Gastroesophageal sphincter (tissue), 4 donors: ENCODE measurements at regions not wholly inside any gene's neighbourhood (a gene's known extent, or its start where the extent isn't known, plus 50 kb on each side); places are given as distances from the start of the nearest gene placed in this dataset.

Source experiments
- ATAC-seq: fragments of 150-250 bp; one replicate; pipeline ENCODE4 v1.9.1; 2016; ENCODE audit warnings: mild to moderate bottlenecking, moderate library complexity
- H3K27ac ChIP-seq, 4 donors: fragments of 200-600 bp; sonication (generic) in 3 of 4; 1 replicate in 3 of 4; 2 replicates in 1 of 4; pipeline ENCODE4 v1.5.1; 2016 to 2019
- H3K27me3 ChIP-seq: fragments of 200-600 bp; sonication (generic); one replicate; pipeline ENCODE4 v1.5.1; 2019
- H3K36me3 ChIP-seq, 2 donors: fragments of 200-600 bp; sonication (generic); one replicate each; pipeline ENCODE4 v1.5.1; 2019; ENCODE audit warnings: control low read depth in 1 of 2
- H3K4me1 ChIP-seq, 3 donors: fragments of 200-600 bp; sonication (generic); 1 replicate in 2 of 3; 2 replicates in 1 of 3; pipeline ENCODE4 v1.5.1; 2016 to 2019; ENCODE audit warnings: control low read depth in 2 of 3
- H3K4me3 ChIP-seq, 2 donors: fragments of 200-600 bp; sonication (generic); one replicate each; pipeline ENCODE4 v1.5.1; 2019; ENCODE audit warnings: mild to moderate bottlenecking in 1 of 2, moderate library complexity in 1 of 2
- H3K9me3 ChIP-seq, 3 donors: fragments of 200-600 bp; sonication (generic); one replicate each; pipeline ENCODE4 v1.5.1; 2017 to 2019; ENCODE audit warnings: control low read depth in 2 of 3
- CTCF ChIP-seq, 4 experiments: fragments of 200-600 bp in 2 of 4; fragments of 450-650 bp in 2 of 4; sonication (generic) in 1 of 4; IDR thresholded peaks; one replicate each; pipeline ENCODE4 v1.5.1; 2017 to 2019; ENCODE audit warnings: antibody characterized with exemption in 4 of 4, mild to moderate bottlenecking in 2 of 4, moderate library complexity in 2 of 4
- EP300 ChIP-seq: sonication (generic); formaldehyde crosslinking; IDR thresholded peaks from one replicate; pipeline ENCODE4 v1.6.1; 2017; ENCODE audit warnings: antibody characterized with exemption, mild to moderate bottlenecking
- POLR2A ChIP-seq, 2 donors: fragments of 450-650 bp; IDR thresholded peaks; one replicate each; pipeline ENCODE4 v1.6.1; 2017; ENCODE audit warnings: antibody characterized with exemption in 2 of 2, mild to moderate bottlenecking in 2 of 2, moderate library complexity in 1 of 2
- POLR2AphosphoS5 ChIP-seq: sonication (generic); formaldehyde crosslinking; IDR thresholded peaks from one replicate; pipeline ENCODE4 v1.6.1; 2017; ENCODE audit warnings: antibody characterized with exemption
- WGBS, 2 donors: methylation state at CpG; one replicate each; pipeline ENCODE4 v1.1.5; 2018; ENCODE audit warnings: low coverage in 1 of 2; 5-methylcytosine and 5-hydroxymethylcytosine counted together

- Histone ChIP-seq H3K27ac (no peak overlapping the region), H3K27me3 (no peaks in the 10 kb centered on the region), H3K4me1 (no peaks in the 10 kb centered on the region), H3K4me3 (no peak overlapping the region), H3K36me3 (no peaks in the 10 kb centered on the region), H3K9me3 (no peaks in the 10 kb centered on the region)
- WGBS, 2 donors, result 50% methylated on average over 1 of the region's 1 CpG
- peak in 1 of 4 experiments; percentile 8 for TF ChIP-seq CTCF (IDR thresholded peaks at IDR 0.05)
- no peak for TF ChIP-seq EP300
- TF ChIP-seq POLR2AphosphoS5, result no peak
- TF ChIP-seq POLR2A (IDR thresholded peaks at IDR 0.05), result no peak
- ATAC-seq, result no peak
These were observed 271.4 kb downstream of the TBX15 start for GRCh38 chr1:118716775-118717174.

- H3K27me3 ChIP-seq, result no peaks in the 10 kb centered on the region
- TF ChIP-seq POLR2A (IDR thresholded peaks at IDR 0.05), result no peak
- TF ChIP-seq POLR2AphosphoS5, result no peak
- TF ChIP-seq CTCF (IDR thresholded peaks at IDR 0.05), result no peak
- no peak for TF ChIP-seq EP300
- no peaks in the 10 kb centered on the region for H3K4me1 ChIP-seq
- no peaks in the 10 kb centered on the region for H3K9me3 ChIP-seq
- H3K4me3 ChIP-seq, result no peak overlapping the region
- ATAC-seq, result no peak
- no peaks in the 10 kb centered on the region for H3K36me3 ChIP-seq
- 36 to 63% methylated on average over 2 of the region's 2 CpGs for WGBS, 2 donors
- H3K27ac ChIP-seq, result no peak overlapping the region
These were observed 276.8 kb downstream of the TBX15 start for GRCh38 chr1:118711356-118711755.

GRCh38 chr1:118698911-118699310, 289.2 kb downstream of the TBX15 start:
- TF ChIP-seq POLR2AphosphoS5 (no peak), POLR2A (IDR thresholded peaks at IDR 0.05) (no peak), EP300 (no peak), CTCF (IDR thresholded peaks at IDR 0.05) (no peak)
- no peak overlapping the region for H3K27ac ChIP-seq
- no peaks in the 10 kb centered on the region for H3K4me1 ChIP-seq
- H3K4me3 ChIP-seq, result no peak overlapping the region
- no peaks in the 10 kb centered on the region for H3K36me3 ChIP-seq
- no peaks in the 10 kb centered on the region for H3K27me3 ChIP-seq
- 32 to 43% methylated on average over 1 to 2 of the region's 2 CpGs for WGBS, 2 donors
- no peak for ATAC-seq
- H3K9me3 ChIP-seq, result peaks cover 0 to 17% (median 0%) of the 10 kb centered on the region in 3 donors

- Histone ChIP-seq H3K4me1 (no peaks in the 10 kb centered on the region), H3K9me3 (peaks cover 0 to 12% (median 0%) of the 10 kb centered on the region in 3 donors), H3K27me3 (no peaks in the 10 kb centered on the region), H3K27ac (no peak overlapping the region), H3K36me3 (no peaks in the 10 kb centered on the region), H3K4me3 (no peak overlapping the region)
- no peak for ATAC-seq
- no peak for TF ChIP-seq POLR2AphosphoS5
- TF ChIP-seq POLR2A (IDR thresholded peaks at IDR 0.05), result no peak
- TF ChIP-seq CTCF (IDR thresholded peaks at IDR 0.05), result no peak
- no peak for TF ChIP-seq EP300
- WGBS, 2 donors, result 14 to 44% methylated on average over 1 of the region's 1 CpG
These were observed 296.0 kb downstream of the TBX15 start for GRCh38 chr1:118692143-118692542.

- WGBS, 2 donors, result 54 to 55% methylated on average over 2 of the region's 2 CpGs
- no peak overlapping the region for H3K4me3 ChIP-seq
- no peak for ATAC-seq
These were observed 299.3 kb downstream of the TBX15 start for GRCh38 chr1:118688891-118689290.

More at GRCh38 chr1:118688891-118689290, 299.3 kb downstream of the TBX15 start:
- TF ChIP-seq POLR2AphosphoS5 (no peak), EP300 (no peak), POLR2A (IDR thresholded peaks at IDR 0.05) (no peak), CTCF (IDR thresholded peaks at IDR 0.05) (no peak)
- no peak overlapping the region for H3K27ac ChIP-seq
- no peaks in the 10 kb centered on the region for H3K36me3 ChIP-seq
- H3K9me3 ChIP-seq, result no peaks in the 10 kb centered on the region
- no peaks in the 10 kb centered on the region for H3K27me3 ChIP-seq
- H3K4me1 ChIP-seq, result no peaks in the 10 kb centered on the region
